ENCODE measurements at regions not wholly inside any gene's neighbourhood (a gene's known extent, or its start where the extent isn't known, plus 50 kb on each side); places are given as distances from the start of the nearest gene placed in this dataset.

DNA sequence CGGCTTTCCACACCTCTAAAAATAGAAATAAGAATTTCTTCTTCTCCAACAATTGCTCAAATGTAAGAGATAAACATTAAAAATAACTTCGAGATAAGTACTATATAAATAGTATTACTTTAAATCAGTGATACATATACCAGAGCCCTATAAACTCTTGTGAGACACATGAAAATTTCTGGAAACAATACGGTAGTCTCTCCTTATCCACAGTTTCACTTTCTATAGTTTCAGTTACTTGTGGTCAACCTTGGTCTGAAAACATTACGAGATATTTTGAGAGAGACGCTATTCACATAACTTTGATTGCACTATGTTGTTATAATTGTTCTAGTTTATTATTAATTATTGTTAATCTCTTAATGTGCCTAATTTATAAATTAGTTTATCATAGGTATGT lies 101.5 kb upstream of the CXXC4 start:
- Histone ChIP-seq H3K27me3 (ENCODE audit: control insufficient read depth in 2 of 2, insufficient read depth in 2 of 2, low read length in 2 of 2) (no peaks in the 10 kb centered on the region), H3K4me2 (ENCODE audit: insufficient read depth, low read length) (no peak overlapping the region), H3K9ac (replicated peaks; ENCODE audit: extremely low read depth, insufficient read depth, low read length) (no peak overlapping the region), H3K4me1 (ENCODE audit: control insufficient read depth, extremely low read depth, insufficient read depth, low read length) (no peaks in the 10 kb centered on the region), H3K27ac (ENCODE audit: insufficient read depth, low read depth, low read length) (no peak overlapping the region), H3K9me1 (replicated peaks; ENCODE audit: control insufficient read depth, extremely low read depth, insufficient read depth, low read length) (no peaks in the 10 kb centered on the region), H3K9me3 (replicated peaks; ENCODE audit: control insufficient read depth, insufficient read depth, low read length) (no peaks in the 10 kb centered on the region), H4K20me1 (replicated peaks; ENCODE audit: control insufficient read depth, extremely low read depth, insufficient read depth, low read length) (no peaks in the 10 kb centered on the region), H3K4me3 (replicated peaks in 1 of 3; ENCODE audit: insufficient read depth in 1 of 3, low read depth in 1 of 3, low read length in 3 of 3) (no peak overlapping the region), H3K36me3 (ENCODE audit: control insufficient read depth in 2 of 2, extremely low read depth in 1 of 2, insufficient read depth in 2 of 2, low read length in 2 of 2) (no peaks in the 10 kb centered on the region), H3K79me2 (ENCODE audit: control insufficient read depth, insufficient read depth, low read length) (no peaks in the 10 kb centered on the region), H2AFZ (ENCODE audit: low read depth, low read length) (no peak overlapping the region)
- ChIA-PET CTCF (no interaction called here), POLR2A (no interaction called here)
- TF ChIP-seq POLR2AphosphoS5 (IDR thresholded peaks at IDR 0.05; ENCODE audit: insufficient read depth, low read depth, low read length) = no peak
- TF ChIP-seq MYC (IDR thresholded peaks at IDR 0.05; ENCODE audit: low read depth, low read length) = no peak
- TF ChIP-seq, protein P1, sequence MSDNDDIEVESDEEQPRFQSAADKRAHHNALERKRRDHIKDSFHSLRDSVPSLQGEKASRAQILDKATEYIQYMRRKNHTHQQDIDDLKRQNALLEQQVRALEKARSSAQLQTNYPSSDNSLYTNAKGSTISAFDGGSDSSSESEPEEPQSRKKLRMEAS (IDR thresholded peaks at IDR 0.05; ENCODE audit: insufficient read depth, insufficient read length) = no peak
- TF ChIP-seq FOS (IDR thresholded peaks at IDR 0.05; ENCODE audit: borderline replicate concordance, insufficient read depth, low read length) = no peak
- TF ChIP-seq, protein P2, sequence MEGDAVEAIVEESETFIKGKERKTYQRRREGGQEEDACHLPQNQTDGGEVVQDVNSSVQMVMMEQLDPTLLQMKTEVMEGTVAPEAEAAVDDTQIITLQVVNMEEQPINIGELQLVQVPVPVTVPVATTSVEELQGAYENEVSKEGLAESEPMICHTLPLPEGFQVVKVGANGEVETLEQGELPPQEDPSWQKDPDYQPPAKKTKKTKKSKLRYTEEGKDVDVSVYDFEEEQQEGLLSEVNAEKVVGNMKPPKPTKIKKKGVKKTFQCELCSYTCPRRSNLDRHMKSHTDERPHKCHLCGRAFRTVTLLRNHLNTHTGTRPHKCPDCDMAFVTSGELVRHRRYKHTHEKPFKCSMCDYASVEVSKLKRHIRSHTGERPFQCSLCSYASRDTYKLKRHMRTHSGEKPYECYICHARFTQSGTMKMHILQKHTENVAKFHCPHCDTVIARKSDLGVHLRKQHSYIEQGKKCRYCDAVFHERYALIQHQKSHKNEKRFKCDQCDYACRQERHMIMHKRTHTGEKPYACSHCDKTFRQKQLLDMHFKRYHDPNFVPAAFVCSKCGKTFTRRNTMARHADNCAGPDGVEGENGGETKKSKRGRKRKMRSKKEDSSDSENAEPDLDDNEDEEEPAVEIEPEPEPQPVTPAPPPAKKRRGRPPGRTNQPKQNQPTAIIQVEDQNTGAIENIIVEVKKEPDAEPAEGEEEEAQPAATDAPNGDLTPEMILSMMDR (IDR thresholded peaks at IDR 0.05; ENCODE audit: extremely low read depth in 1 of 2, insufficient read depth in 1 of 2, low read depth in 1 of 2, low read length in 2 of 2) = no peak
- no peak for TF ChIP-seq GATA2 (IDR thresholded peaks at IDR 0.05; ENCODE audit: insufficient read depth, insufficient read length, low read depth, low read length)
- TF ChIP-seq EZH2 (IDR thresholded peaks at IDR 0.05; ENCODE audit: borderline replicate concordance, low read depth, low read length, severe bottlenecking) = no peak
- FAIRE-seq (no peak), DNase-seq (ENCODE audit: low read depth, low spot score) (no peak)
- no TSS peak for BruUV-seq (replicated peaks)
- intact Hi-C loops (cut with micrococcal nuclease) (no loop called here), dilution Hi-C loops (cut with MboI; ENCODE audit: extremely low pct_ligation_motif_present, low sequenced_read_pairs) (no loop called here)

All from endothelial cell of umbilical vein (primary cell).